GM23248 (cell line): ENCODE measurements at regions not wholly inside any gene's neighbourhood (a gene's known extent, or its start where the extent isn't known, plus 50 kb on each side); places are given as distances from the start of the nearest gene placed in this dataset.

Experiments
- DNase-seq: peaks from one replicate; pipeline ENCODE4 v3.0.0-alpha.2; 2015
- H2AFZ ChIP-seq: fragments of 200-600 bp; sonication (generic); 2 replicates; pipeline ENCODE4 v1.6.1; 2016; ENCODE audit warnings: antibody characterized with exemption
- H3F3A ChIP-seq: fragments of 200-600 bp; sonication (generic); 2 replicates; pipeline ENCODE4 v1.6.1; 2016; ENCODE audit warnings: mild to moderate bottlenecking, antibody characterized with exemption, mixed run types; ENCODE audit not compliant: insufficient read depth
- H3K27ac ChIP-seq: fragments of 200-600 bp; sonication (generic); 2 replicates; pipeline ENCODE4 v1.5.1; 2016; ENCODE audit warnings: mild to moderate bottlenecking
- H3K27me3 ChIP-seq: fragments of 200-600 bp; sonication (generic); replicated peaks from 2 replicates; pipeline ENCODE4 v1.6.1; 2016; ENCODE audit warnings: mild to moderate bottlenecking; ENCODE audit not compliant: insufficient read depth
- H3K36me3 ChIP-seq: fragments of 200-600 bp; sonication (generic); 2 replicates; pipeline ENCODE4 v1.6.1; 2016; ENCODE audit warnings: low read depth, mild to moderate bottlenecking
- H3K4me1 ChIP-seq: fragments of 200-600 bp; sonication (generic); 2 replicates; pipeline ENCODE4 v1.6.1; 2016; ENCODE audit warnings: mild to moderate bottlenecking; ENCODE audit not compliant: insufficient read depth
- H3K4me2 ChIP-seq: fragments of 200-600 bp; sonication (generic); one replicate; pipeline ENCODE4 v1.6.1; 2016; ENCODE audit warnings: mild to moderate bottlenecking; ENCODE audit not compliant: unreplicated experiment
- H3K4me3 ChIP-seq: fragments of 200-600 bp; sonication (generic); 2 replicates; pipeline ENCODE4 v1.5.1; 2016; ENCODE audit warnings: mild to moderate bottlenecking
- H3K79me2 ChIP-seq: fragments of 200-600 bp; sonication (generic); 2 replicates; pipeline ENCODE4 v1.6.1; 2016; ENCODE audit warnings: mild to moderate bottlenecking; ENCODE audit not compliant: insufficient read depth
- H3K9ac ChIP-seq: fragments of 200-600 bp; sonication (generic); 2 replicates; pipeline ENCODE4 v1.6.1; 2016; ENCODE audit warnings: mild to moderate bottlenecking
- H3K9me2 ChIP-seq: fragments of 200-600 bp; sonication (generic); 2 replicates; pipeline ENCODE4 v1.6.1; 2016; ENCODE audit warnings: mixed run types, mild to moderate bottlenecking, moderate library complexity; ENCODE audit not compliant: insufficient read depth
- H3K9me3 ChIP-seq: fragments of 200-600 bp; sonication (generic); one replicate; pipeline ENCODE4 v1.6.1; 2017; ENCODE audit warnings: low read depth
- H4K20me1 ChIP-seq: fragments of 200-600 bp; sonication (generic); 2 replicates; pipeline ENCODE4 v1.6.0; 2016; ENCODE audit not compliant: insufficient read depth
- EZH2 ChIP-seq: fragments of 200-600 bp; sonication (generic); IDR thresholded peaks from 2 replicates; pipeline ENCODE4 v1.6.1; 2018; ENCODE audit warnings: antibody characterized with exemption, mild to moderate bottlenecking; ENCODE audit not compliant: insufficient read depth, poor library complexity, severe bottlenecking
- EZH2phosphoT487 ChIP-seq: fragments of 200-600 bp; sonication (generic); IDR thresholded peaks from 2 replicates; pipeline ENCODE4 v1.6.1; 2018; ENCODE audit warnings: antibody characterized with exemption, moderate library complexity, mild to moderate bottlenecking, low read depth; ENCODE audit not compliant: insufficient read depth
- WGBS, 2 experiments: methylation state at CpG; one replicate each; pipeline ENCODE4 v1.1.6; 2015 to 2017; ENCODE audit warnings: low lambda C conversion rate in 2 of 2, low coverage in 1 of 2; ENCODE audit errors: missing lambda C conversion rate in 2 of 2; 5-methylcytosine and 5-hydroxymethylcytosine counted together
- in situ Hi-C: fragments of 300-500 bp; cut with MboI; formaldehyde crosslinking; loops from 2 replicates; pipeline ENCODE4 v1.15.0; 2020

DNA sequence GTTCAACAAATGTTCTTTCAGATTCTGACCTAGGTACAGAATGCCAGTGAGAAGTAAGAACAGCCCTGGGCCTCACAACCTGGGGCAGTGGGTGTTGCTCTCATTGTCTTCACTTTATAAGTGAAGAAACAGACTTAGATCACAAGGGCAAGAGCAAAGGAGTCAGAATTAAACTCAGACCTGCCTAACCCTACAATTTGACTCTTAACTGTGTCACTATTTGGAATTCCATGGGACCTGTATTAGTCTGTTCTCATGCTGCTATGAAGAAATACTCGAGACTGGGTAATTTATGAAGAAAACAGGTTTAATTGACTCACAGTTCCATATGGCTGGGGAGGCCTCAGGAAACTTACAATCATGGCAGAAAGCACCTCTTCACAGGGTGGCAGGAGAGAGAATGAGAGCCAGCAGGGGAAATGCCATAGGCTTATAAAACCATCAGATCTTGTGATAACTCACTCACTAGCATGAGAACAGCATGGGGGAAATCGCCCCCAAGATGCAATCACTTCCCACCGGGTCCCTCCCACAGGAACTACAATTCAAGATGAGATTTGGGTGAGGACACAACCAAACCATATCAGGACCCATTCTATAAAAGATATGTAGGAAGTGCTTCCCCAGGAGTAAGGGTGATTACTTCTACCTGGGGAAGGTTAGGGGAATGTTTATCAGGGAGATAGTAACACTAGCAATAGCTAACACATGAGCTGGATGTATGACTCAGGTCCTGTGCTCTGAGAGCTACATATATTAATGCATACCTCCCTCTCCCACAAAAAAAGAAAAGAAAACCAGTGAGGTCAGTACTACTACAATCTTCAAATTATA is 270.1 kb downstream of the SOX9 start:
- H3K27ac ChIP-seq, result no peak overlapping the region
- no peaks in the 10 kb centered on the region for H3K36me3 ChIP-seq
- H3K9me2 ChIP-seq, result no peaks in the 10 kb centered on the region
- H4K20me1 ChIP-seq, result no peaks in the 10 kb centered on the region
- peak overlapping the region; percentile 26 for H3K4me2 ChIP-seq
- TF ChIP-seq EZH2, result no peak
- no peak for TF ChIP-seq EZH2phosphoT487
- H2AFZ ChIP-seq, result no peak overlapping the region
- peak; percentile 71 for DNase-seq
- no peaks in the 10 kb centered on the region for H3K27me3 ChIP-seq
- H3K9ac ChIP-seq, result no peak overlapping the region
- in situ Hi-C loops, result no loop called here
- peaks cover 40% of the 10 kb centered on the region for H3F3A ChIP-seq
- no peak overlapping the region for H3K4me3 ChIP-seq
- H3K4me1 ChIP-seq, result peaks cover 61% of the 10 kb centered on the region
- H3K9me3 ChIP-seq, result no peaks in the 10 kb centered on the region
- WGBS, 2 experiments, result 69 to 73% methylated on average over 3 of the region's 3 CpGs
- H3K79me2 ChIP-seq, result no peaks in the 10 kb centered on the region

DNA sequence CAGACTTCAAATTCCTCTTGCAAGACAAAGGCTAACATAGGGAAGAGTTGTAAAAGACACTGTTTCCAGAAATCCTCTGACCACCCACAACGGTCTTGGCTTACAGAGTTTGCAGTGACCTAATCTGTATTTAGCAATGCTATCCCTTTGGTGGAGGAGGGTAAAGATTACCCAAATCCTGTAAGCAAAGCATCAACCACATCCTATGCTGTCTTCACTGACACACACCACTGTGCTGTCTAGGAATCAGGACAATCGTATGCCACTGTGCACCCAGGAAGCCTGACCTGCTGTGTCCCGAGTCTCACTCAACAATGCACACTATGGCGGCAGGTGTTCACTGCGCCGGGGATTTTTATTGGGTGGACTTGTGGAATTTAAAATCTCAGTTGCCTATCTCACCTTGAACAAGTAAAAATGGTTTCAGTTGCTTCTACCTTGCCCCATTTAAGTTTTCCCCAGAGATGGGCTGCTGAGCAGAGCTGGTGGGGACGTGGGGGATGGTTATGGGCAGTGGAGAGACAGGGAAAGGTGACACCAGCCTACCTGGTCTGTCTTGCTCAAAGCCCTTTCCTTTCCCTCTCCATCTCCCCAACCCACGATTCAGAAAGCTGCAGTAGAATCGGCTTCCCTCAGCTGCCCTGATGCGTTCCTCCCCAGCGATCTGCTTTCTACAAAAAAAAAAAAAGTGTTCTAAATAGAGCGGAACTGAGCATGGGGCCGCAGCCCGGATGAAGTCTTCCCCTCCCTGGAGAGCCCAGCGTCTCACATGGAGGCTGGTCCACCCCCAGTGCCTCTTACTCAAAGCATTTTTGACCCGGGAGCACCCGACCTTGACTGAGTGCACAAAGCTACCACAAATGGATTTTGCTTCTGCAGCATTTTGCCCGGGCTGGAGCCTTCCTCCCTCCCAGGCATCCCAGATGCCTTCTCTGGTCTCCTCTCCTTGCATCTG is 271.5 kb downstream of the SOX9 start:
- TF ChIP-seq EZH2phosphoT487 (0 out of 2 replicates have a peak, but pooled peaks have one; percentile 54), EZH2 (no peak)
- H3K27ac ChIP-seq, result peak overlapping the region; percentile 23
- DNase-seq, result peak; percentile 89
- peaks cover 32% of the 10 kb centered on the region for H3F3A ChIP-seq
- WGBS, 2 experiments, result 60 to 61% methylated on average over 18 of the region's 18 CpGs
- H3K9me2 ChIP-seq, result no peaks in the 10 kb centered on the region
- H3K36me3 ChIP-seq, result no peaks in the 10 kb centered on the region
- no peaks in the 10 kb centered on the region for H3K27me3 ChIP-seq
- H3K9ac ChIP-seq, result no peak overlapping the region
- H3K4me2 ChIP-seq, result peak overlapping the region; percentile 26
- H2AFZ ChIP-seq, result no peak overlapping the region
- no peaks in the 10 kb centered on the region for H4K20me1 ChIP-seq
- H3K4me3 ChIP-seq, result no peak overlapping the region
- H3K4me1 ChIP-seq, result peaks cover 48% of the 10 kb centered on the region
- no peaks in the 10 kb centered on the region for H3K9me3 ChIP-seq
- in situ Hi-C loops, result no loop called here
- no peaks in the 10 kb centered on the region for H3K79me2 ChIP-seq

DNA sequence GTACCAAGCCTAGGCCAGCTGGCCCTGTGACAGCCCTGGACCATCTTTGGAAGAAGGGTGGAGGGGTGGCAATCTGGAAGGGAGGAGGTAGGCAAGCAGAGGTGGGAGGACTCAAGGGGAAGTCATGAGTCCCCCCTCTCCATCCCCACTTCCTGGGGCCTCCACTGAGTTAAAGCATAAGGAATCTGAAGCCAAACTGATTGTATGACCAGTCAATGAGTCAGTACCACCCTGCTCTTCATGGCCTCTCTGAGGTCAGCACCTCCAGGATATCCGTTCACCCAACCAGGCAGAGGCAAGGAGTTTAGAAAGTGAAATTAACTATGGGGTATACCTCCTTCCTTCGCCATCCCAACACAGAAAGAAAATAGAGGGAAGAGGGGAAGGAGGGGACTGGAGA is 272.7 kb downstream of the SOX9 start:
- Histone ChIP-seq H3K4me2 (peak overlapping the region; percentile 62), H3K9me2 (no peaks in the 10 kb centered on the region), H3K79me2 (no peaks in the 10 kb centered on the region), H3F3A (peaks cover 39% of the 10 kb centered on the region), H3K9me3 (no peaks in the 10 kb centered on the region), H3K27ac (no peak overlapping the region), H2AFZ (peak overlapping the region; percentile 4; the same call in 1 of the 2 replicates), H3K4me1 (peaks cover 50% of the 10 kb centered on the region), H3K27me3 (no peaks in the 10 kb centered on the region), H3K9ac (no peak overlapping the region), H3K36me3 (no peaks in the 10 kb centered on the region), H3K4me3 (no peak overlapping the region), H4K20me1 (no peaks in the 10 kb centered on the region)
- 16 to 19% methylated on average over 2 of the region's 2 CpGs for WGBS, 2 experiments
- TF ChIP-seq EZH2phosphoT487 (no peak), EZH2 (no peak)
- peak; percentile 85 for DNase-seq
- in situ Hi-C loops, result no loop called here

DNA sequence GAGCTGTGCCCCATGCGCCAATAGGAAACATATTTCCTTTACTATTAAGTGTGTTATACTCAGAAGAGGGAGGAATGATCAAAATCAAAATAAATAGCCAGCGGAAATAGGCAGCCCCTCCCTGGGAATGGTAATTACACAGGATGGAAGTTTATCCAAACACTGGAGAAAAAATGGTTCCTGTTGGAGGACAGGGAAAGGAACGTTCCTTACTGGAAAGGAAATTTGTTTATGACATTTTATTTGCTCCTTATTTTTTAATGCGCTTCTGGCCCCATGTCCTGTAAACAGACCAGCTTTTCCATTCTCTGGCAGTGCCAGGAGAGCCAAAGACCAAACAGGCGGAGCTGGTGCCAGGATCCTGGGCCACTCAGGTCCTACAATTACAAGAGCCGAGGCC is 273.7 kb downstream of the SOX9 start:
- H3K4me2 ChIP-seq, result no peak overlapping the region
- H3K9me3 ChIP-seq, result no peaks in the 10 kb centered on the region
- H3K36me3 ChIP-seq, result no peaks in the 10 kb centered on the region
- no peak for DNase-seq
- H4K20me1 ChIP-seq, result no peaks in the 10 kb centered on the region
- peaks cover 38% of the 10 kb centered on the region for H3F3A ChIP-seq
- no peak overlapping the region for H2AFZ ChIP-seq
- H3K9ac ChIP-seq, result no peak overlapping the region
- H3K27ac ChIP-seq, result no peak overlapping the region
- H3K9me2 ChIP-seq, result no peaks in the 10 kb centered on the region
- H3K4me1 ChIP-seq, result peaks cover 50% of the 10 kb centered on the region
- in situ Hi-C loops, result no loop called here
- WGBS, 2 experiments, result 92 to 96% methylated on average over 6 of the region's 6 CpGs
- no peak overlapping the region for H3K4me3 ChIP-seq
- H3K27me3 ChIP-seq, result no peaks in the 10 kb centered on the region
- TF ChIP-seq EZH2phosphoT487, result no peak
- no peak for TF ChIP-seq EZH2
- no peaks in the 10 kb centered on the region for H3K79me2 ChIP-seq
